Mucosa of stomach (tissue), 1 donor: ENCODE measurements at regions not wholly inside any gene's neighbourhood (a gene's known extent, or its start where the extent isn't known, plus 50 kb on each side); places are given as distances from the start of the nearest gene placed in this dataset.

Source experiments
- H3K27me3 ChIP-seq: one replicate; pipeline ENCODE4 v1.7.0; 2013; ENCODE audit warnings: mild to moderate bottlenecking, low read length; ENCODE audit not compliant: control insufficient read depth, insufficient read depth
- H3K36me3 ChIP-seq: one replicate; pipeline ENCODE4 v1.7.0; 2013; ENCODE audit warnings: low read length; ENCODE audit not compliant: control insufficient read depth, insufficient read depth
- H3K4me1 ChIP-seq: one replicate; pipeline ENCODE4 v1.7.0; 2013; ENCODE audit warnings: mild to moderate bottlenecking, low read length; ENCODE audit not compliant: control insufficient read depth, insufficient read depth
- H3K4me3 ChIP-seq: one replicate; pipeline ENCODE4 v1.7.0; 2013; ENCODE audit warnings: low read length
- H3K9ac ChIP-seq: one replicate; pipeline ENCODE4 v1.7.0; 2013; ENCODE audit warnings: mild to moderate bottlenecking, low read length, moderate library complexity
- H3K9me3 ChIP-seq: one replicate; pipeline ENCODE4 v1.7.0; 2013; ENCODE audit warnings: mild to moderate bottlenecking, low read length, moderate library complexity; ENCODE audit not compliant: control insufficient read depth
- donor health status: Pancreatic carcinoma.

DNA sequence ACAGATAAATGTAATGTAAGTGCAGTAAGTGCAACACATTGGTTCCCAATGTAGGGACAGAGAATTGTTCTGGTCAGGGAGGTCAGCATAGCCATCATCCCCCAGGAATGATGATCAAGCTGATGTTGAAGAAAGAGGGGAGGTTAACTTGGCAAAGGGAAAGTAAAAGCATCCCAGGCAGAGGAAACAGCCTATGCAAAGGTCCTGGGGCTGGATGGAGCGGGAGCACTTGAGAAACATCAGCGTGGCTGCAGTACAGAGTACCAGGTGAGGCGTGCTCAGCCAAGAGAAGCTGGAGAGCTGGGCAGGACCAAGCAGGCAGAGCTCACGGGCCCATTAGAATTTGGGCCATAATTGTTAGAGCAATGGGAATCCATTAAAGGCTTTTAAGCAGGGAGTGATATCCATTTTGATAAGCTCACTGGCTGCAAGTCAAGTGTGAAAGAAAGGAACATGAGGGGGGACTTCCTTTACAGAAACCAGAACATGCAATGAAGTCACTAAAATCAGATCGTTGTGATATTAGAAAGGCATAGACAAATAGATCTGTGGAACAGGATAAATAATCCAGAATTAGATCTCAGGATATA lies 50.1 kb upstream of the HAND1 start:
- Histone ChIP-seq H3K9me3 (no peaks in the 10 kb centered on the region), H3K9ac (no peak overlapping the region), H3K4me1 (no peaks in the 10 kb centered on the region), H3K27me3 (peaks cover 1% of the 10 kb centered on the region), H3K4me3 (no peak overlapping the region), H3K36me3 (no peaks in the 10 kb centered on the region)
